CD14-positive monocyte (primary cell): ENCODE measurements at regions not wholly inside any gene's neighbourhood (a gene's known extent, or its start where the extent isn't known, plus 50 kb on each side); places are given as distances from the start of the nearest gene placed in this dataset.

Experiments used
- DNase-seq, 3 donors: peaks; one replicate each; pipeline ENCODE4 v3.0.0-alpha.2; 2011 to 2022
- H2AFZ ChIP-seq: 2 replicates; pipeline ENCODE4 v1.6.0; 2012; ENCODE audit warnings: mild to moderate bottlenecking, low read depth, low read length, inconsistent platforms; ENCODE audit not compliant: insufficient read depth, poor library complexity, severe bottlenecking
- H3K27ac ChIP-seq, 2 donors: 1 replicate in 1 of 2; 2 replicates in 1 of 2; pipeline ENCODE4 v1.5.1; 2012 to 2013; ENCODE audit warnings: low read length in 2 of 2, control low read depth in 1 of 2, inconsistent platforms in 1 of 2, low read depth in 1 of 2, mild to moderate bottlenecking in 1 of 2
- H3K27me3 ChIP-seq, 2 donors: one replicate each; pipeline versions ENCODE4 v1.6.0 to v1.6.1; 2011 to 2013; ENCODE audit warnings: low read length in 2 of 2; ENCODE audit not compliant: control insufficient read depth in 2 of 2, insufficient read depth in 2 of 2
- H3K36me3 ChIP-seq, 2 donors: replicated peaks in 1 of 2; 1 replicate in 1 of 2; 2 replicates in 1 of 2; pipeline versions ENCODE4 v1.5.1 to v1.6.1; 2012 to 2013; ENCODE audit warnings: low read length in 2 of 2, control low read depth in 1 of 2, inconsistent platforms in 1 of 2, mild to moderate bottlenecking in 1 of 2; ENCODE audit not compliant: insufficient read depth in 2 of 2, control insufficient read depth in 1 of 2
- H3K4me1 ChIP-seq, 2 donors: 1 replicate in 1 of 2; 2 replicates in 1 of 2; pipeline versions ENCODE4 v1.5.1 to v1.6.1; 2012 to 2013; ENCODE audit warnings: low read length in 2 of 2, control low read depth in 1 of 2, inconsistent platforms in 1 of 2, mild to moderate bottlenecking in 1 of 2, moderate library complexity in 1 of 2; ENCODE audit not compliant: insufficient read depth in 2 of 2, control insufficient read depth in 1 of 2
- H3K4me2 ChIP-seq: replicated peaks from 2 replicates; pipeline ENCODE3; 2012; ENCODE audit warnings: low read length, moderate library complexity, mild to moderate bottlenecking; ENCODE audit not compliant: poor library complexity, severe bottlenecking; ENCODE audit errors: extremely low read depth
- H3K4me3 ChIP-seq, 3 experiments: fragments of 200-600 bp in 1 of 3; sonication (generic) in 1 of 3; replicated peaks in 1 of 3; 1 replicate in 2 of 3; 2 replicates in 1 of 3; pipeline ENCODE4 v1.5.1; 2011 to 2013; ENCODE audit warnings: low read length in 3 of 3, mild to moderate bottlenecking in 3 of 3, control low read depth in 2 of 3, low read depth in 2 of 3, inconsistent platforms in 1 of 3, moderate library complexity in 1 of 3
- H3K79me2 ChIP-seq: 2 replicates; pipeline ENCODE4 v1.6.0; 2012; ENCODE audit warnings: mild to moderate bottlenecking, control low read depth, inconsistent platforms, low read length, moderate library complexity; ENCODE audit not compliant: insufficient read depth
- H3K9ac ChIP-seq: 2 replicates; pipeline ENCODE4 v1.6.0; 2017; ENCODE audit warnings: low read length, mild to moderate bottlenecking; ENCODE audit not compliant: insufficient read depth, poor library complexity, severe bottlenecking
- H3K9me3 ChIP-seq, 2 donors: replicated peaks in 1 of 2; 1 replicate in 1 of 2; 2 replicates in 1 of 2; pipeline versions ENCODE4 v1.5.1 to v1.6.1; 2012 to 2013; ENCODE audit warnings: low read length in 2 of 2, control low read depth in 1 of 2; ENCODE audit not compliant: control insufficient read depth in 1 of 2, insufficient read depth in 1 of 2
- H4K20me1 ChIP-seq: 2 replicates; pipeline ENCODE4 v1.6.0; 2012; ENCODE audit warnings: mild to moderate bottlenecking, low read length, control low read depth, moderate library complexity; ENCODE audit not compliant: insufficient read depth
- H3K27ac Mint-ChIP-seq, 7 donors: one replicate each; pipeline ENCODE4 v1.8.0; 2020; ENCODE audit warnings: mild to moderate bottlenecking in 7 of 7, mixed read lengths in 7 of 7, moderate library complexity in 6 of 7, inconsistent platforms in 2 of 7
- H3K27me3 Mint-ChIP-seq, 3 donors: one replicate each; pipeline ENCODE4 v1.8.0; 2021 to 2022; ENCODE audit warnings: low read depth in 3 of 3, mild to moderate bottlenecking in 3 of 3, mixed read lengths in 3 of 3, moderate library complexity in 3 of 3, inconsistent platforms in 1 of 3
- H3K36me3 Mint-ChIP-seq, 2 donors: one replicate each; pipeline ENCODE4 v1.8.0; 2020; ENCODE audit warnings: mixed read lengths in 2 of 2, inconsistent platforms in 1 of 2, mild to moderate bottlenecking in 1 of 2
- H3K4me1 Mint-ChIP-seq: one replicate; pipeline ENCODE4 v1.8.0; 2020; ENCODE audit warnings: mild to moderate bottlenecking, mixed read lengths
- H3K4me3 Mint-ChIP-seq, 2 donors: one replicate each; pipeline ENCODE4 v1.8.0; 2020; ENCODE audit warnings: mild to moderate bottlenecking in 2 of 2, mixed read lengths in 2 of 2, moderate library complexity in 1 of 2
- H3K9me3 Mint-ChIP-seq, 7 donors: one replicate each; pipeline ENCODE4 v1.8.0; 2020 to 2022; ENCODE audit warnings: mixed read lengths in 7 of 7, mild to moderate bottlenecking in 6 of 7, moderate library complexity in 6 of 7, inconsistent platforms in 2 of 7
- CTCF ChIP-seq: fragments of 200-600 bp; IDR thresholded peaks from one replicate; pipeline ENCODE4 v1.8.0; 2022; ENCODE audit warnings: antibody characterized with exemption, mild to moderate bottlenecking
- WGBS: methylation state at CpG from one replicate; pipeline ENCODE4 v1.1.5; 2013; ENCODE audit warnings: missing lambda C conversion rate; ENCODE audit not compliant: insufficient coverage; 5-methylcytosine and 5-hydroxymethylcytosine counted together
- intact Hi-C, 2 donors: fragments of 100-400 bp; cut with micrococcal nuclease; formaldehyde crosslinking; loops; one replicate each; pipeline versions ENCODE4 v1.15.0 to v1.15.1; 2023

- Histone ChIP-seq H3K4me1 (no peaks in the 10 kb centered on the region), H2AFZ (no peak overlapping the region), H3K79me2 (no peaks in the 10 kb centered on the region), H4K20me1 (no peaks in the 10 kb centered on the region), H3K9me3 (peaks cover 0 to 6% of the 10 kb centered on the region in 2 donors), H3K9ac (no peak overlapping the region), H3K27ac (no peak overlapping the region), H3K36me3 (no peaks in the 10 kb centered on the region), H3K4me2 (no peak overlapping the region), H3K4me3 (no peak overlapping the region), H3K27me3 (no peaks in the 10 kb centered on the region)
- H3K27ac Mint-ChIP-seq: no peak overlapping the region
- no peaks in the 10 kb centered on the region for H3K36me3 Mint-ChIP-seq
- H3K27me3 Mint-ChIP-seq: no peaks in the 10 kb centered on the region
- no peak overlapping the region for H3K4me3 Mint-ChIP-seq
- WGBS: 56% methylated on average over 2 of the region's 3 CpGs
- H3K4me1 Mint-ChIP-seq: no peaks in the 10 kb centered on the region
- intact Hi-C loops: no loop called here
- H3K9me3 Mint-ChIP-seq: peaks cover 0 to 9% (median 2%) of the 10 kb centered on the region in 7 donors
- TF ChIP-seq CTCF: no peak
- DNase-seq: no peak
Measured at GRCh38 chr7:79673969-79674368, 220.5 kb upstream of the MAGI2 start.

GRCh38 chr7:79673421-79673820, 220.0 kb upstream of the MAGI2 start:
- H3K4me3 Mint-ChIP-seq: no peak overlapping the region
- no CpG with 5 or more reads among the region's 1 CpG for WGBS
- Histone ChIP-seq H3K9ac (no peak overlapping the region), H2AFZ (no peak overlapping the region), H3K4me3 (no peak overlapping the region), H3K9me3 (peaks cover 0 to 6% of the 10 kb centered on the region in 2 donors), H3K4me2 (no peak overlapping the region), H3K4me1 (no peaks in the 10 kb centered on the region), H4K20me1 (no peaks in the 10 kb centered on the region), H3K36me3 (no peaks in the 10 kb centered on the region), H3K27ac (no peak overlapping the region), H3K27me3 (no peaks in the 10 kb centered on the region), H3K79me2 (no peaks in the 10 kb centered on the region)
- intact Hi-C loops: no loop called here
- no peak for TF ChIP-seq CTCF
- no peak for DNase-seq
- no peaks in the 10 kb centered on the region for H3K36me3 Mint-ChIP-seq
- H3K27me3 Mint-ChIP-seq: no peaks in the 10 kb centered on the region
- H3K27ac Mint-ChIP-seq: no peak overlapping the region
- no peaks in the 10 kb centered on the region for H3K4me1 Mint-ChIP-seq
- H3K9me3 Mint-ChIP-seq: peaks cover 0 to 9% (median 3%) of the 10 kb centered on the region in 7 donors
